ENCODE measurements at regions not wholly inside any gene's neighbourhood (a gene's known extent, or its start where the extent isn't known, plus 50 kb on each side); places are given as distances from the start of the nearest gene placed in this dataset.

GRCh38 chr14:56417173-56417572 lies 162.4 kb upstream of the TMEM260 start:
- no peaks in the 10 kb centered on the region for H3K36me3 ChIP-seq
- 100% methylated on average over 1 of the region's 1 CpG; no CpG with 5 or more reads in 1 of the 2 donors for WGBS, 2 donors (ENCODE audit: low coverage in 1 of 2)
- H3K4me1 ChIP-seq = peaks cover 0 to 3% (median 0%) of the 10 kb centered on the region in 3 donors
- H3K9me3 ChIP-seq = no peaks in the 10 kb centered on the region
- TF ChIP-seq EP300 (IDR thresholded peaks at IDR 0.05) (no peak), CTCF (IDR thresholded peaks at IDR 0.05) (no peak), POLR2AphosphoS5 (IDR thresholded peaks at IDR 0.05) (no peak), POLR2A (IDR thresholded peaks at IDR 0.05) (no peak)
- H3K27ac ChIP-seq = no peak overlapping the region
- ATAC-seq = no peak
- no peaks in the 10 kb centered on the region for H3K27me3 ChIP-seq
- no peak overlapping the region for H3K4me3 ChIP-seq

- Histone ChIP-seq H3K4me1 (peaks cover 0 to 14% (median 3%) of the 10 kb centered on the region in 3 donors), H3K27ac (no peak overlapping the region), H3K4me3 (no peak overlapping the region), H3K9me3 (no peaks in the 10 kb centered on the region), H3K36me3 (no peaks in the 10 kb centered on the region), H3K27me3 (no peaks in the 10 kb centered on the region)
- no peak for ATAC-seq
- WGBS, 2 donors (ENCODE audit: low coverage in 1 of 2) = 63 to 83% methylated on average over 1 of the region's 1 CpG
- TF ChIP-seq POLR2AphosphoS5 (IDR thresholded peaks at IDR 0.05) (no peak), CTCF (IDR thresholded peaks at IDR 0.05) (no peak), POLR2A (IDR thresholded peaks at IDR 0.05) (no peak), EP300 (IDR thresholded peaks at IDR 0.05) (no peak)
These were observed 159.8 kb upstream of the TMEM260 start for GRCh38 chr14:56419750-56420149.

- no peak for ATAC-seq
These were observed 157.4 kb upstream of the TMEM260 start for GRCh38 chr14:56422221-56422620.

GRCh38 chr14:56422703-56423213 lies 156.8 kb upstream of the TMEM260 start:
- H3K4me1 ChIP-seq = peaks cover 0 to 14% (median 3%) of the 10 kb centered on the region in 3 donors
- H3K9me3 ChIP-seq = no peaks in the 10 kb centered on the region
- no peaks in the 10 kb centered on the region for H3K27me3 ChIP-seq
- peak; percentile 47 to 81 (median 74) for TF ChIP-seq CTCF (IDR thresholded peaks at IDR 0.05)
- peak; percentile 54 for TF ChIP-seq POLR2AphosphoS5 (IDR thresholded peaks at IDR 0.05)
- TF ChIP-seq EP300 (IDR thresholded peaks at IDR 0.05) = no peak
- no peak for TF ChIP-seq POLR2A (IDR thresholded peaks at IDR 0.05)
- H3K36me3 ChIP-seq = no peaks in the 10 kb centered on the region
- WGBS, 2 donors (ENCODE audit: low coverage in 1 of 2) = 0% methylated on average over 1 of the region's 1 CpG
- ATAC-seq = peak; percentile 87
- no peak overlapping the region for H3K4me3 ChIP-seq
- H3K27ac ChIP-seq = no peak overlapping the region

More at GRCh38 chr14:56422221-56422620, 157.4 kb upstream of the TMEM260 start:
- no peaks in the 10 kb centered on the region for H3K27me3 ChIP-seq
- peaks cover 0 to 14% (median 3%) of the 10 kb centered on the region in 3 donors for H3K4me1 ChIP-seq
- TF ChIP-seq EP300 (IDR thresholded peaks at IDR 0.05) = no peak
- TF ChIP-seq CTCF (IDR thresholded peaks at IDR 0.05) = no peak
- TF ChIP-seq POLR2A (IDR thresholded peaks at IDR 0.05) = no peak
- TF ChIP-seq POLR2AphosphoS5 (IDR thresholded peaks at IDR 0.05) = no peak
- H3K27ac ChIP-seq = no peak overlapping the region
- H3K9me3 ChIP-seq = no peaks in the 10 kb centered on the region
- H3K4me3 ChIP-seq = no peak overlapping the region
- 45 to 73% methylated on average over 2 of the region's 2 CpGs for WGBS, 2 donors (ENCODE audit: low coverage in 1 of 2)
- H3K36me3 ChIP-seq = no peaks in the 10 kb centered on the region

- peaks cover 0 to 14% (median 3%) of the 10 kb centered on the region in 3 donors for H3K4me1 ChIP-seq
- no peaks in the 10 kb centered on the region for H3K36me3 ChIP-seq
- H3K9me3 ChIP-seq = no peaks in the 10 kb centered on the region
- no peak for ATAC-seq
- TF ChIP-seq POLR2AphosphoS5 (IDR thresholded peaks at IDR 0.05) (no peak), POLR2A (IDR thresholded peaks at IDR 0.05) (no peak), EP300 (IDR thresholded peaks at IDR 0.05) (no peak), CTCF (IDR thresholded peaks at IDR 0.05) (no peak)
- H3K4me3 ChIP-seq = no peak overlapping the region
- no peaks in the 10 kb centered on the region for H3K27me3 ChIP-seq
- WGBS, 2 donors (ENCODE audit: low coverage in 1 of 2) = 20% methylated on average over 1 of the region's 2 CpGs; no CpG with 5 or more reads in 1 of the 2 donors
- no peak overlapping the region for H3K27ac ChIP-seq
These were observed 156.1 kb upstream of the TMEM260 start for GRCh38 chr14:56423544-56423943.
